ENCODE measurements at regions not wholly inside any gene's neighbourhood (a gene's known extent, or its start where the extent isn't known, plus 50 kb on each side); places are given as distances from the start of the nearest gene placed in this dataset.

- no peak for DNase-seq (ENCODE audit: low spot score)
These were observed 145.6 kb downstream of the ZBTB18 start for GRCh38 chr1:244196571-244197285.

GRCh38 chr1:244197851-244198375 lies 146.8 kb downstream of the ZBTB18 start:
- no peak for DNase-seq (ENCODE audit: low spot score)

- no peak for DNase-seq (ENCODE audit: low spot score)
These were observed 148.8 kb downstream of the ZBTB18 start for GRCh38 chr1:244199902-244200301.

- DNase-seq (ENCODE audit: low spot score) = no peak
These were observed 149.5 kb downstream of the ZBTB18 start for GRCh38 chr1:244200596-244200995.

GRCh38 chr1:244201750-244202149 lies 150.7 kb downstream of the ZBTB18 start:
- DNase-seq (ENCODE audit: low spot score) = no peak

GRCh38 chr1:244204004-244204403 lies 152.9 kb downstream of the ZBTB18 start:
- DNase-seq (ENCODE audit: low spot score) = no peak

- no peak for DNase-seq (ENCODE audit: low spot score)
These were observed 154.1 kb downstream of the ZBTB18 start for GRCh38 chr1:244205171-244205570.

GRCh38 chr1:244205906-244206305 lies 154.8 kb downstream of the ZBTB18 start:
- no peak for DNase-seq (ENCODE audit: low spot score)

- DNase-seq (ENCODE audit: low spot score) = no peak
These were observed 156.2 kb downstream of the ZBTB18 start for GRCh38 chr1:244207042-244207934.

GRCh38 chr1:244207935-244208244 lies 156.8 kb downstream of the ZBTB18 start:
- no peak for DNase-seq (ENCODE audit: low spot score)

- DNase-seq (ENCODE audit: low spot score) = no peak
These were observed 158.9 kb downstream of the ZBTB18 start for GRCh38 chr1:244209955-244210354.

- no peak for DNase-seq (ENCODE audit: low spot score)
These were observed 159.9 kb downstream of the ZBTB18 start for GRCh38 chr1:244210884-244211558.

GRCh38 chr1:244211559-244211944 lies 160.5 kb downstream of the ZBTB18 start:
- DNase-seq (ENCODE audit: low spot score) = no peak

GRCh38 chr1:244212219-244212618 lies 161.1 kb downstream of the ZBTB18 start:
- no peak for DNase-seq (ENCODE audit: low spot score)

- DNase-seq (ENCODE audit: low spot score) = no peak
These were observed 161.9 kb downstream of the ZBTB18 start for GRCh38 chr1:244212797-244213475.

- peak; percentile 34 for DNase-seq (ENCODE audit: low spot score)
These were observed 163.2 kb downstream of the ZBTB18 start for GRCh38 chr1:244214009-244214967.

- no peak for DNase-seq (ENCODE audit: low spot score)
These were observed 165.8 kb downstream of the ZBTB18 start for GRCh38 chr1:244216836-244217235.

- no peak for DNase-seq (ENCODE audit: low spot score)
These were observed 166.6 kb downstream of the ZBTB18 start for GRCh38 chr1:244217711-244218110.

GRCh38 chr1:244218220-244218619 lies 167.1 kb downstream of the ZBTB18 start:
- DNase-seq (ENCODE audit: low spot score) = no peak

GRCh38 chr1:244219149-244219548 lies 168.1 kb downstream of the ZBTB18 start:
- no peak for DNase-seq (ENCODE audit: low spot score)

- DNase-seq (ENCODE audit: low spot score) = no peak
These were observed 168.7 kb downstream of the ZBTB18 start for GRCh38 chr1:244219802-244220201.
